Activated CD4-positive, alpha-beta T cell treated with anti-CD3 and anti-CD28 coated beads, Interleukin-2, amount 10 ng/mL, durations not matched to agents 24 days and 14 days (primary cell): ENCODE measurements at regions not wholly inside any gene's neighbourhood (a gene's known extent, or its start where the extent isn't known, plus 50 kb on each side); places are given as distances from the start of the nearest gene placed in this dataset.

Experiments
- DNase-seq: peaks from one replicate; pipeline ENCODE4 v3.0.0; 2022
- H3K27ac Mint-ChIP-seq: one replicate; pipeline ENCODE4 v1.8.0; 2022; ENCODE audit warnings: mild to moderate bottlenecking, mixed read lengths
- H3K27me3 Mint-ChIP-seq: one replicate; pipeline ENCODE4 v1.8.0; 2022; ENCODE audit warnings: mixed read lengths
- H3K36me3 Mint-ChIP-seq: one replicate; pipeline ENCODE4 v1.8.0; 2022; ENCODE audit warnings: low read depth, mild to moderate bottlenecking, mixed read lengths
- H3K4me1 Mint-ChIP-seq: one replicate; pipeline ENCODE4 v1.8.0; 2021; ENCODE audit warnings: mixed read lengths
- H3K4me3 Mint-ChIP-seq: one replicate; pipeline ENCODE4 v1.8.0; 2022; ENCODE audit warnings: mild to moderate bottlenecking, moderate library complexity, mixed read lengths
- H3K9me3 Mint-ChIP-seq: one replicate; pipeline ENCODE4 v1.8.0; 2021; ENCODE audit warnings: mixed read lengths
- intact Hi-C: fragments of 100-400 bp; cut with micrococcal nuclease; formaldehyde crosslinking; loops from one replicate; pipeline ENCODE4 v1.15.1; 2023

DNA sequence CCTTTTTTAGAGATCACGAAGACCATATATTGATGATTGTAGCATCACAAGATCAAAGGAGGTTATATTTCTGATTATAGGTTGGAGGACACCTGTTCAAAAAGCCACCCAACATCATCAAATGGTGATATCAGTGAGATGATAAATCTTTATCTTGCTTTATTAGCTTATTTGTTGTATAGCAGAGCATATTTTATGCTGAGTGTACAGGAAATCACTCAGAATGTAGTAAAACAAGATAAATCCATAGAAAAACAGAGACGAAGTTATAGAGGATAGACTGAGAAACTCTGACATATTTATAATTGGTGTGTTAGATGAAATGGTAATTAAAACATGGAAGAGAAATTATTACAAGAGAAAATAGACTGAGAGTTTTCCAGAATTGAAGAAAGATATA lies 69.8 kb upstream of the DMAC1 start:
- no peak overlapping the region for H3K27ac Mint-ChIP-seq
- H3K4me1 Mint-ChIP-seq, result peaks cover 10% of the 10 kb centered on the region
- intact Hi-C loops, result no loop called here

DNA sequence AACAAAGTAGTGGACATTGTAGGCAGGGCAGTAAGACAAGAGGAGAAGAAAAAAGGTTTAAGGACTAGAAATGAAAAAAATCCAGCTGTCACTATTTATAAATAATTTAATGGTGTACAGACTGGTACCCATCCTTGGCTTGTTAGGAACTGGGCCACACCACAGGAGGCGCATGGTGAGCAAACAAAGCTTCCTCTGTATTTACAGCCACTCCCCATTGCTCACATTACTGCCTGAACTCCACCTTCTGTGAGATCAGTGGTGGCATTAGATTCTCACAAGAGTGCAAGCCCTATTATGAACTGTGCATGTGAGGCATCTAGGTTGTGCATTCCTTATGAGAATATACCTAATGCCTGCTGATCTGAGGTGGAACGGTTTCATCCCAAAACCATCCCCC lies 62.6 kb upstream of the DMAC1 start:
- intact Hi-C loops, result no loop called here
- Mint-ChIP-seq H3K4me1 (no peaks in the 10 kb centered on the region), H3K27me3 (no peaks in the 10 kb centered on the region), H3K27ac (no peak overlapping the region), H3K36me3 (no peaks in the 10 kb centered on the region), H3K4me3 (no peak overlapping the region), H3K9me3 (peaks cover 7% of the 10 kb centered on the region)
- DNase-seq, result peak; percentile 22

More for the DNA sequence above, 69.8 kb upstream of the DMAC1 start:
- no peaks in the 10 kb centered on the region for H3K9me3 Mint-ChIP-seq
- H3K4me3 Mint-ChIP-seq, result no peak overlapping the region
- H3K27me3 Mint-ChIP-seq, result no peaks in the 10 kb centered on the region
- no peaks in the 10 kb centered on the region for H3K36me3 Mint-ChIP-seq
- DNase-seq, result no peak

DNA sequence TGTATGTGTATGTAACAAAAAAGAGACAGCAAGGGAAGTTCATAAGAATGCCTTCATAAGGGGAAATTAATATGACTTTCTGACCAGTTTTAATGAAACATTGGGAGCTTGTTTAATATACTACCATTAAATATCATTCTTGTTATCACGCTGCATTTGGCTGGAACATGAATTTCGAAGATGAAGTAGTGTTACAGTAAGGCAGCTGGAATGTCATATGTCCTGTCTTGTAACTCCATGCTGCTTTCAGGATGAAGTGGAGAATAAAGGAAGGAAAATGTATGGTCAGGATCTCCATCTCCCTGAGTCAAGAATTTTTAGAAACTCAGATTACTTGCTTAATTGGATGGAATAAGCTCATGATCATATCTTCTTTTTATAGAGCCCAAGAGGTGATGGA lies 61.5 kb upstream of the DMAC1 start:
- H3K4me3 Mint-ChIP-seq, result no peak overlapping the region
- no peaks in the 10 kb centered on the region for H3K4me1 Mint-ChIP-seq
- no peak overlapping the region for H3K27ac Mint-ChIP-seq
- peaks cover 11% of the 10 kb centered on the region for H3K9me3 Mint-ChIP-seq
- H3K36me3 Mint-ChIP-seq, result no peaks in the 10 kb centered on the region
- peak; percentile 5 for DNase-seq
- no peaks in the 10 kb centered on the region for H3K27me3 Mint-ChIP-seq
- intact Hi-C loops, result no loop called here

DNA sequence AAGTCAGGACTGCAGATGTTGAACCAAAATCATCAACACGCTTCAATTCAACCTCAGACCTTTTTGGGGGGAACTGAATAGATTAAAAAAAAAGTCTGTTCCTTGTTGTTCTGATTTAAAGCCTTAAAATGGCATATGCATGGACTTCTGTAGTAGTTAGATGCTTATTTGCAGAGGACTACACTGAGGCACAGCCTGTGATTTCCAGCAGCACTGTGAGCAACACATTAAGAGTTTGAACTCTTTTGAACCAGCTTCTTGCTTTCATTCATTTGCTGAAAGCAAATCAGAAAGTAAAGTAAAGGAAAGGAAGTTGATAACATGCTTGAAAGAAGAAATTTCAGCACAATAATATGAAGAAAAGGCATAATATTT lies 60.7 kb upstream of the DMAC1 start:
- Mint-ChIP-seq H3K36me3 (no peaks in the 10 kb centered on the region), H3K27me3 (no peaks in the 10 kb centered on the region), H3K27ac (no peak overlapping the region), H3K4me3 (no peak overlapping the region), H3K9me3 (peaks cover 11% of the 10 kb centered on the region), H3K4me1 (no peaks in the 10 kb centered on the region)
- intact Hi-C loops, result no loop called here
- DNase-seq, result peak; percentile 7

DNA sequence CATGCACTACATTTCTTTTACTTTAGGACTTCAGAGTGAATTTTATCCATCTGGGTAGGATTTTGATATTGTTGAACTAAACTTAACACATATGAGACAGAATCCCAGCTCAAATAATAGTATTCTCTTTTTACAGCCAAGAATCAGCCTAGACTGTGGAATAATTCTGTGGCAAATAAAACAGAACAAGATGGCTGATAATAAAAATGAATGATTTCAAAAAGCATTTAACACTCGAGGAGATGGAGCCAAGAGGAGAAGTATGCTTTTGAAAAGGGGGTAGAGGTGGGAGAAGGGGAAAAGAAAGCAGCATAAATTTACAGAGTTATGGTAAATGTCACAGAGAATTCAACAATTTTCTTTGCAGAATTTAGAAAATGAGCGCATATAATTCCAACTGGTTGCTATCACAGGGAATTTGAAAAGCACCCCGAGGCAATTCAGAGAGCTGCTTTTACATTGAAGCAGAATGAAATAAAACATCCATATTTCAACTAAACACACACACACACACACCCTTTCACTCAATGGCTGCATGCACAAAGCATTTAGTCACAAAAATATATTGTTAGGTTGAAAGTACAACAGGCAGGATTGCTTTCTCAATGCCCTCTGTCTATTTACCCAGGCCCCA lies 60.2 kb upstream of the DMAC1 start:
- H3K36me3 Mint-ChIP-seq, result no peaks in the 10 kb centered on the region
- H3K9me3 Mint-ChIP-seq, result peaks cover 11% of the 10 kb centered on the region
- intact Hi-C loops, result no loop called here
- H3K27me3 Mint-ChIP-seq, result no peaks in the 10 kb centered on the region
- H3K27ac Mint-ChIP-seq, result no peak overlapping the region
- no peaks in the 10 kb centered on the region for H3K4me1 Mint-ChIP-seq
- no peak overlapping the region for H3K4me3 Mint-ChIP-seq
- peak; percentile 6 for DNase-seq

DNA sequence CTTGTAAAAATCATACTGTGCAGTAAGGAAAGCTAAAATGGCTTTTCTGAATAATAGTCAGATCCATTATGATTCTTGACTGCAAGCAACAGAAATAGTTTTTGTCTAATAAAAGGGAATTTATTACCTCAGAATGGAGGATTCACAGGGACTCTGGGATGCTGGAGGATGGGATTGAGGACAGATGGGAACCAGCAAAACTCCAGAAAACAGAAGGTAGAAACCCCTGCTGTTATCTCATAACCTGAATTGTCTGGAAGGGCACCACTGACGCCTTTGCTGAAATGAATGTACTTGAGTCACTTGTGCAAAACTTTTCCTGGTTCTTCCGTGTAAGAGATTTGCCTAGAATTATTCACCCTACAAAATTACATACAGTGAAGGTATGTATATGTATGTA lies 58.6 kb upstream of the DMAC1 start:
- Mint-ChIP-seq H3K27ac (no peak overlapping the region), H3K9me3 (peaks cover 15% of the 10 kb centered on the region), H3K4me3 (no peak overlapping the region), H3K4me1 (no peaks in the 10 kb centered on the region), H3K36me3 (no peaks in the 10 kb centered on the region), H3K27me3 (no peaks in the 10 kb centered on the region)
- intact Hi-C loops, result no loop called here
- peak; percentile 26 for DNase-seq

DNA sequence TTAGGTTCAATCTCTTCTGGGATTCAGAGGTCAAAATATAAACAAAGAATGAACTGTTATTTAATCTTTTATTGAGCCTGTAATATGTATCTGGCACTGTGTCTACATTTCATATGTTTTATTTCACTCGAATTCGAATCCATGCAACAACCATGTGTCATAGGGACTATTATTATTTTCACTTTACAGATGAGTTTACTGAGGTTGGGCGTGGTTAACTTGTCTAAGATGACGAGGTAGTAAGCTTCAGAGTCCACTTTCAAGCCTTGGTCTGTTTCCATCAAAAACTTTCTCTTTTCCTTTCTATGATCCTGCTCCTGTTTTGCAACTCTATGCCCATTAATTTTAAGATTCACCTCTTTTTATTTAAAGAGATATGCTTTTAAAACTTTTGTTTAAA lies 55.2 kb upstream of the DMAC1 start:
- peaks cover 11% of the 10 kb centered on the region for H3K9me3 Mint-ChIP-seq
- H3K4me1 Mint-ChIP-seq, result no peaks in the 10 kb centered on the region
- intact Hi-C loops, result no loop called here
- no peak overlapping the region for H3K27ac Mint-ChIP-seq
- DNase-seq, result no peak
- H3K36me3 Mint-ChIP-seq, result no peaks in the 10 kb centered on the region
- H3K27me3 Mint-ChIP-seq, result no peaks in the 10 kb centered on the region
- H3K4me3 Mint-ChIP-seq, result no peak overlapping the region
